HG03095 (cell line): ENCODE measurements at regions not wholly inside any gene's neighbourhood (a gene's known extent, or its start where the extent isn't known, plus 50 kb on each side); places are given as distances from the start of the nearest gene placed in this dataset.

Experiments used
- ATAC-seq: cut with Tn5 transposase; IDR thresholded peaks from one replicate; pipeline ENCODE4 v1.9.1; 2021; ENCODE audit warnings: moderate library complexity; ENCODE audit not compliant: unreplicated experiment

- no peak for ATAC-seq
These were observed 120.1 kb downstream of the RPS12 start for GRCh38 chr6:132934496-132934895.

GRCh38 chr6:132936646-132937045, 122.3 kb downstream of the RPS12 start:
- no peak for ATAC-seq

GRCh38 chr6:132937466-132937906, 123.1 kb downstream of the RPS12 start:
- ATAC-seq: no peak

- no peak for ATAC-seq
These were observed 134.5 kb downstream of the RPS12 start for GRCh38 chr6:132948889-132949288.

GRCh38 chr6:132950566-132950965, 136.2 kb downstream of the RPS12 start:
- no peak for ATAC-seq

GRCh38 chr6:132952031-132952867, 137.9 kb downstream of the RPS12 start:
- ATAC-seq: no peak

- ATAC-seq: no peak
These were observed 138.6 kb downstream of the RPS12 start for GRCh38 chr6:132952986-132953385.

GRCh38 chr6:132954222-132954621, 139.9 kb downstream of the RPS12 start:
- no peak for ATAC-seq

GRCh38 chr6:132954936-132955335, 140.6 kb downstream of the RPS12 start:
- no peak for ATAC-seq

- ATAC-seq: no peak
These were observed 145.4 kb downstream of the RPS12 start for GRCh38 chr6:132959639-132960326.

GRCh38 chr6:132960720-132961119, 146.4 kb downstream of the RPS12 start:
- ATAC-seq: no peak

- no peak for ATAC-seq
These were observed 146.8 kb downstream of the RPS12 start for GRCh38 chr6:132961122-132961521.

- ATAC-seq: no peak
These were observed 147.2 kb downstream of the RPS12 start for GRCh38 chr6:132961610-132962009.

- ATAC-seq: peak; percentile 85
These were observed 148.8 kb downstream of the RPS12 start for GRCh38 chr6:132962936-132963868.

- no peak for ATAC-seq
These were observed 149.9 kb downstream of the RPS12 start for GRCh38 chr6:132964101-132964867.

- ATAC-seq: no peak
These were observed 150.6 kb downstream of the RPS12 start for GRCh38 chr6:132964868-132965382.

GRCh38 chr6:132967871-132968270, 153.5 kb downstream of the RPS12 start:
- ATAC-seq: no peak

GRCh38 chr6:132968419-132968950, 154.1 kb downstream of the RPS12 start:
- ATAC-seq: no peak

- ATAC-seq: no peak
These were observed 154.8 kb downstream of the RPS12 start for GRCh38 chr6:132969196-132969595.

- ATAC-seq: no peak
These were observed 157.3 kb downstream of the RPS12 start for GRCh38 chr6:132971676-132972075.
